ENCODE measurements at regions not wholly inside any gene's neighbourhood (a gene's known extent, or its start where the extent isn't known, plus 50 kb on each side); places are given as distances from the start of the nearest gene placed in this dataset.

GRCh38 chr13:78334059-78334458 is 269.3 kb downstream of the POU4F1 start:
- no peak for DNase-seq (ENCODE audit: low spot score)

- no peak for DNase-seq (ENCODE audit: low spot score)
These were observed 276.7 kb downstream of the POU4F1 start for GRCh38 chr13:78326633-78327032.

GRCh38 chr13:78325585-78325984 is 277.8 kb downstream of the POU4F1 start:
- no peak for DNase-seq (ENCODE audit: low spot score)

DNA sequence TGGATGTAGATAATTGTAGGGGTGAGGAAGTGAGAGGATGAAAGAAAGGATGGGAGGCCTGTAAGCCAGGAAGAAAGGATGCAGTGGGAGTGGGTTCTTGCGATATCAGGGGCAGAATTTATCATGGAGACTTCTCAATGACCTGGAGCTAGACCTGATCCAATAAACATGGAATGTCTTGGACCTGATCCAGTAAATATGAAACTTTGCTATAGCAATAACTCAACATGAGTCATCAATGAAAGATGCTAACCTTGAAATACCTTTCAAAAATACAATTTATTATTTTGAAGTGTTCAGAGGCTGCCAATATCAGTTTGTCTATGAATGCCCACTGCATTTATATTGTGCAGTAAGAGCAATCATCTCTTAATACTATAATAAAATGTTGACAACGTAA is 279.5 kb downstream of the POU4F1 start:
- no peak for DNase-seq (ENCODE audit: low spot score)

- no peak for DNase-seq (ENCODE audit: low spot score)
These were observed 280.3 kb downstream of the POU4F1 start for GRCh38 chr13:78323040-78323439.

DNA sequence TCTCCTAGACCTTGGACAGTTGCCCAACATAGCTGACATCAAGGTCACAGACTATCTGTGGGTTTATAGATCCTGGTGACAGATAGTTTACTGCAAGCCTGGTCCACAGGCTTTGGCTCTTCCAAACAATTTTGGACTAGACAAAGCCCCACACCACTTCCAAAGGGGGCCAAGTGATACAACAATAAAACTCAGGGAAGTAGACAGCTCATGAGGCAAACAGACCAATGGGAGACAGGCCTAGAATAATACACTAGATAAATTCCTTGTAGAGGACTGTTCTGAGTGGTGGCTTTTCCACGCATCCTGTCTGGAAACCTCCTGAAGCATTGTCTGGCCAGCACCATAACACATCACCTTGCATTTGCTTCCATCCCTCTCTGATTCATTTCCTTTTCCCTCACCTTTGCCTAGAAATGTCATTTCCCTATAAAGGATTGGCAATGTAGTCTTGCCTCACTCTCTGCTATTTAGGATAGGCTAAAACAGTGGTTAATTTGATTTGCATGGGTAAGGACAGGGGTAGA is 284.2 kb downstream of the POU4F1 start:
- DNase-seq (ENCODE audit: low spot score), result no peak

- DNase-seq (ENCODE audit: low spot score), result no peak
These were observed 286.3 kb downstream of the POU4F1 start for GRCh38 chr13:78317030-78317429.

DNA sequence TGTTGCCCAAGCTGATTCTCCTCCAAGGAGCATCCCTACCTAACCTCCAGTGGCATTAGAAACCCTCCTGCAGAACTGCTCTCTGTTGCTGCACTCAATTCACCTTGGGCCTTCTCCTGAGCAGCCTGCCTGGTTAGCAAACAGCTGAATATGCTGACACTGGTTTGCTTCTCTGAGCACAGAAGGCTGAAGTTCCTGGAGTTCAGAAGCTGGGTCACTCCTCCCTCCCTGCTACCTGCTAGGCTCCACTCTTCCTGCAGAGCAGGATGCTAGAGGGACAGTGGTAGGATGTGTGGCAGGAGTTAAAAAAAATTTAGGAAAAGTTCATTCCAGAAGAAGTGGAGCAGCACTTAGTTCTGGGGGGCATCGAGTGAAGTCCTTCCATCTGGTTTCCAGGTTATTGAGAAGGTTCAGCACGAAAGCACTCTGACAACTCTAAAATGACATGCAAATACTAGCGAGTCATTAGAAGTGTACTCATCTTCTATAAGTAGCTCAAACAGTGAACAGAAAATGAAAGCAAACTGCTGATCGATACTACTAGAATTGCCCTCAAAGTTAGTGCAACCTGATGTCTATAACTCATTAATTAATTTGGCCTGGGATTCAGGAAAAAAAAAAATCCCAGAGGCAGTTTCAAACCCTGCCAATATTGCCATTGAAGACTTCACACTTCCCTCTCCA is 293.7 kb downstream of the POU4F1 start:
- no peak for DNase-seq (ENCODE audit: low spot score)

DNA sequence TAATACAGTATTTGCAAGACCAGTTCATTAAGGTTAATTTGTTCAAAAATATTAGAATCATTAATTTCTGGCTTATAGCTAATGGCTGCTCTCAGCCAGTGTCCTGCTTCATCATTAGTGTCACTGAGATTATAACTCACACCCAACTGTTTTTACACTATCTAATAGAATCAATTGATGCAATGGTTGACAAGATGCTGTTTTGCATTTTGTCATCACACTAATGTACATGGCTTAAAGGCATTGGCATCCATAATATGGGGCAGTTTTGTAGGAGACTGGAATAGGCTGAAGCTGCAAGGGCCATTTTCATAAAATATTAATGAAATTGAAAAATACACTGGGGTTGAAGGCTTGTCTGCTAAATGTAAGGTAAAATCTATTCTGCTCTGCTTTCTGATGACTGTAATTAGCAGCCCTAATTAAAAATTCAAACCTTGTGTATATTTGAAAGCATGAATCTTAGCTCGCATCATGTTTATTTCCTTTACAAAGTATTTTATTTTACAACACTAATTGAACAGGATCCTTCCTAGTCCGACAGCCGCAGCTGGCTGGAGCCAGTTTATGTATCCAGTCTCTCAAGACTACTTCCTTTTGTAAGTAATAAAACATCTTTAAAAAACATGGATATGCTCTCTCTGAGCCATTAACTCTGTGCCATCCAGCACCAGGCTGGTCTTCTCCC is 296.7 kb downstream of the POU4F1 start:
- no peak for DNase-seq (ENCODE audit: low spot score)

- DNase-seq (ENCODE audit: low spot score), result no peak
These were observed 298.2 kb downstream of the POU4F1 start for GRCh38 chr13:78305171-78305570.

GRCh38 chr13:78299832-78300623 is 303.3 kb downstream of the POU4F1 start:
- DNase-seq (ENCODE audit: low spot score), result no peak

DNA sequence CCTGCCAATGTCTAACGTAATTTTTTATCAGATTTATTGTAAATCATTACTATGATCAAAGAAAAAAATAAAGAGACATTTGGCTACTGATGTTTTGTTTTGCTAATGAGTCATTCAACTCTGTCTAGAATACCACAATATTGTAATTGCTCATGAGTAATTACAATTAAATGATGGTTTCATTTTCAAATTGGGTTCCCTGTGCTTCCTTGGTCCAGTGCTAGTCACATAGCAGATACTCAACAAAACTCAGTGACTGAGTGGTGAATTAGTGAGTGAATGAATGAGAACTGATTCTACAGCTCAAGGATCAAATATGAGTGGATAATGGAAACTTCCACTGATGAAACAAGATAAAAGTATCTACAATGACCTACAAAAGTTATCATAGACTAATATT is 304.7 kb downstream of the POU4F1 start:
- no peak for DNase-seq (ENCODE audit: low spot score)

DNA sequence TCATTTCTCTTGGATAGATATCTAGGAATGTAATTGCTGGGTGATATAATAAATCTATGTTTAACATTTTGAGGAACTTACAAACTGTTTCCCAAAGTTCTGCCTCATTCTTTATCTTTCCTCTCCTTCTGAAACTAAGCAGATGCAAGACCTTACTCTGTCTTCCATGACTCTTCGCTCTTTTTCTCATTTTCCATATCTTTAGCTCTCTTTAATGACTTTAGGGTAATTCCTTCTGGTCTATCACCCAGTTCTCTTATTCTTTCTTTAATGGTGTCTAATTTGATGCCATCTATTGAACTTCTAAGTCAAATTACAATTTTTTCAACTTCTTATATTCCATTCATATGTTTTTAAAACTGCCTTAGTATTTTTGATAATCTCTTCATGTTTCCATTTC is 316.6 kb downstream of the POU4F1 start:
- DNase-seq (ENCODE audit: low spot score), result no peak

DNA sequence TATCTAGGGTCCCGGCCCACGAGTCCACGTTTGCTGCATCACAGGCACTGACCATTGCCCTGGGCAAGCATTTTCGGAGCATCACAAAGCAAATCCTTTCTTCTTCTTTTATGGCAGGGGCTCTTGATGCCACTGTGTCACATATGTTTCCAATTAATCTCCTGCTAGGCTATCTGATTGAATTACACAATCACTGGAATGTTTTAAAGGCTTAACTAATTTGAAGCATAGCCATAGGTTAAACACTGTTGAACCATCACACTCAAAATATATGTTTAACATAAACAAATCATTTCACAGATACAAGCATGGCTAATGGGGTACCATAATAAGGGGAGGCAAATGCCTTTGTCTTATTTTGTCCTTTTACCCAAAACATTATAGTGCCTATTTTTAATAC is 338.3 kb downstream of the POU4F1 start:
- no peak for DNase-seq (ENCODE audit: low spot score)

- DNase-seq (ENCODE audit: low spot score), result no peak
These were observed 339.7 kb upstream of the EDNRB start for GRCh38 chr13:78258304-78258703.

- no peak for DNase-seq (ENCODE audit: low spot score)
These were observed 337.9 kb upstream of the EDNRB start for GRCh38 chr13:78256484-78256883.

DNA sequence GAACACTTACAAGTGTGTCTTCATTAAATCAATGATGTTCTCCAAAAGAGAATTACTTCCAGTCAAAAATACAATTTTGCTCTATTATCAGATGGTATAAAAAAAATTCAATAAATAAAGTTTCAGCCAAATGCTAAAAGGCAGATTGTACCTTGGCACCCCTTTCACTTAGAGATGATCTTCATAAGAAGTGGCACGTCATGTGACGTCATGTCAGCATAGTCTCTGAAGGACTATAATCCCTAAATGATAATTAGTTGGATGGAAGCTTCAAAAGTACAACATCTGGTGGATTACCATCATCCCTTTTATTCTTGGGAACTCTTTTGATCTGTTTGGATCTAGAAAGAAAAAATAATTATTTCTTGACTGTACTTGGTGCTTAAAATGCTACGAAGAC is 335.5 kb upstream of the EDNRB start:
- no peak for DNase-seq (ENCODE audit: low spot score)

DNA sequence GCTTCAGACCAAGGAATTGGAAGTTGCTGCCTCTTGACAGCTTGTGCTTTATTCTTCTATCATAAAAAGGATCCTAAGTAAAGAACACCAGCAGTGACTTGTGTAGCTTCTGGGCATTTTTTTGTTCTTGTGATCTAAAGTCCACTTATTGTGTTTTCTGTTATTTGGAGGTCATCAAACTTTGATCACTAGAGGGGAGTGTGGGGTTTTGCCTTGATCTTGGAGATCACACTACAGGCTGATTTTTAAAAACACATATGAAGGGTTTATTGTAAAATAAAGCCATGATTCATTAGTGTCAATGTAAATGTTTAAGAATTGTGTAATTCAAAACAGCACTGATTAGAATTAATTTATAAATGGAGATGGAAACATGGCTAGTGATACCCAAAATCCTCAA is 328.7 kb upstream of the EDNRB start:
- DNase-seq (ENCODE audit: low spot score), result no peak

DNA sequence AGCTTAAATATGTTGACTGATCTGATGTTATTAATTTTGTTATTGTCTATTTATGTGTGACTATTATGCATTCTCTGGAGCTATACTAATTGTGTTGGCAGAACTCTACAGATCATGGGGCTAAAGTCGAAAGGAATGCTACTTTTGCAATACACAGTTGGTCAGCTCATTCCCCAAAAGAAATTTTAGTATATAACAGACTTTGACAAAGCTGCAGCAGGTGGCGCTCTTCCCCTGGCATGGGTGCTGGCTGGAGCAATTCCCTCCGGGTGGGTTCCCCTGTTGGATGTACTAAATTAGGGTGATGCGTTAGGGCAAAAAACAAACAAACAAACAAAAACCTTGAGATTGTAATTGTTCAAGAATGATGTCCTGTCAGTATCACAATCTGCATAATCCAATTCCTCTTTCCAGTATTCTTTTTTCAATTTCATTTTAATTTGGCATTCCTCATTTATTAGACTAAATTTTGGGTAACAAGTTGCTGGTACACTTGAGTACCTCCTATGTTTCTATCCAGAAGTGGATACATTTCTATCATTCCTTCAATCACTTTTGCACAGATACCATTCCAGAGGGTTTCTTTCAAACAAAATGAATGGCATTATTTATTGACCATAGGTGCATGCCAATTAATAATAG is 322.8 kb upstream of the EDNRB start:
- no peak for DNase-seq (ENCODE audit: low spot score)

DNA sequence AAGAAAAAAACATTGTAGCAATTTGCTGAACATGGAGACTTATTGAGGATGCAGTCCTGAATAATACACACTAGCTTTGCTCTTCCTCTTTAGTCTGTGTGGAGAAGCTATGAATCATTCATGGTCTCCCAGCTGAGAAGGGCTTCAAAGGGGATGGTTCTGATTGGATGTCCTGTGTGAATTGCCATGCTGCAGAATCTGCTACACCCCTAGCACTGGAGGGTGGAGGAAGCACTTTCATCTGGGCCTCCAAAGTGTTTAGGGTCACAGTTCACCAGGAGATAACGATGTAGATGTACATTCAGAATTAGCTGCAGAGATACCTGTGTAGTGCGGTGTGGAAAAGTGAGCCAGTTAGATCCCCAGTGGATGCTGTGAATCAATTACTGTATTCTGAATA is 321.1 kb upstream of the EDNRB start:
- no peak for DNase-seq (ENCODE audit: low spot score)

GRCh38 chr13:78238911-78239310 is 320.3 kb upstream of the EDNRB start:
- no peak for DNase-seq (ENCODE audit: low spot score)

DNA sequence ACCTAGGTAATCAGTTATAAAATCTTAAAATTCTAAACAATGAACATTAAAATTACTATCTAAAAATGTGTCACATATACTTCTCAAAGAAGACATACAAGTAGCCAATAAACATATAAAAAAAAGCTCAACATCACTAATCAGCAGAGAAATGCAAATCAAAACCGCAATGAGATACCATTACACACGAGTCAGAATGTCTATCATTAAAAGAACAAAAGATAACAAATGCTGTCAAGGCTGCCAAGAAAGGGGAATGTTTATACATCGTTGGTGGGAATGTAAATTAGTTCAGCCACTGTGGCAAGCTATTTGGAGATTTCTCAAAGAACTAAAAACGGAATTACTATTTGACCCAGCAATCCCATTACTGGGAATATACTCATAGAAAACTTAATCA is 310.3 kb upstream of the EDNRB start:
- no peak for DNase-seq (ENCODE audit: low spot score)

Data from CD4-positive, alpha-beta T cell treated with Interleukin-6 at 100 ng/mL for 8 hours (primary cell).